Upper lobe of left lung (tissue), 4 donors: ENCODE measurements at regions not wholly inside any gene's neighbourhood (a gene's known extent, or its start where the extent isn't known, plus 50 kb on each side); places are given as distances from the start of the nearest gene placed in this dataset.

ENCODE experiments used
- CTCF ChIP-seq, 6 experiments: fragments of 450-650 bp in 4 of 6; fragments of 200-600 bp in 2 of 6; sonication (generic) in 2 of 6; IDR thresholded peaks; one replicate each; pipeline ENCODE4 v1.5.1; 2016 to 2019; ENCODE audit warnings: antibody characterized with exemption in 6 of 6
- POLR2A ChIP-seq, 4 donors: fragments of 450-650 bp; IDR thresholded peaks; one replicate each; pipeline ENCODE4 v1.5.1; 2016 to 2017; ENCODE audit warnings: antibody characterized with exemption in 4 of 4, mild to moderate bottlenecking in 2 of 4
- POLR2AphosphoS5 ChIP-seq, 2 donors: sonication (generic); formaldehyde crosslinking; IDR thresholded peaks; one replicate each; pipeline ENCODE4 v1.5.1; 2017; ENCODE audit warnings: antibody characterized with exemption in 2 of 2

- no peak for TF ChIP-seq POLR2AphosphoS5 (IDR thresholded peaks at IDR 0.05)
- no peak for TF ChIP-seq POLR2A (IDR thresholded peaks at IDR 0.05)
- TF ChIP-seq CTCF (IDR thresholded peaks at IDR 0.05): no peak
Measured at GRCh38 chr14:98379830-98380229, 892.2 kb downstream of the BCL11B start.
